ENCODE measurements at regions not wholly inside any gene's neighbourhood (a gene's known extent, or its start where the extent isn't known, plus 50 kb on each side); places are given as distances from the start of the nearest gene placed in this dataset.

DNA sequence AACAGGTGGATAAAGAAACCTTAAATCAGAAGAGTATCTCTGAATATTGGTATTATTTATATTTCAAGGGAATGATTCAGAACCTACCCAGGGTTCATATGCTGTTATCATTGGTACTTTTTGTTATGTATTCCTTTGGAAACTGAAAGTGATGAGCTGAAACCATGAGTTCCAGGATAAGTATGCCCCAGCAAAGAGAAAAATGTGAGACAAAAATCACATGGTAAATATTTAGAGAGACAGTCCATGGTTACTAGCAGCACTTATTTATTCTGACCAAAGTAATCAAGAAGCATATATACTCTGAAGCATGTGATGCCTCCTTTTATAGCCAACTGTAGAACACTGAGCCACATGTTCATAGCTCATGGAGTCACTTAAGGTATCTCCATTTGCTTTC, 277.7 kb downstream of the ARAP2 start:
- no peak for TF ChIP-seq POLR2A (IDR thresholded peaks at IDR 0.05)
- TF ChIP-seq, protein P1, sequence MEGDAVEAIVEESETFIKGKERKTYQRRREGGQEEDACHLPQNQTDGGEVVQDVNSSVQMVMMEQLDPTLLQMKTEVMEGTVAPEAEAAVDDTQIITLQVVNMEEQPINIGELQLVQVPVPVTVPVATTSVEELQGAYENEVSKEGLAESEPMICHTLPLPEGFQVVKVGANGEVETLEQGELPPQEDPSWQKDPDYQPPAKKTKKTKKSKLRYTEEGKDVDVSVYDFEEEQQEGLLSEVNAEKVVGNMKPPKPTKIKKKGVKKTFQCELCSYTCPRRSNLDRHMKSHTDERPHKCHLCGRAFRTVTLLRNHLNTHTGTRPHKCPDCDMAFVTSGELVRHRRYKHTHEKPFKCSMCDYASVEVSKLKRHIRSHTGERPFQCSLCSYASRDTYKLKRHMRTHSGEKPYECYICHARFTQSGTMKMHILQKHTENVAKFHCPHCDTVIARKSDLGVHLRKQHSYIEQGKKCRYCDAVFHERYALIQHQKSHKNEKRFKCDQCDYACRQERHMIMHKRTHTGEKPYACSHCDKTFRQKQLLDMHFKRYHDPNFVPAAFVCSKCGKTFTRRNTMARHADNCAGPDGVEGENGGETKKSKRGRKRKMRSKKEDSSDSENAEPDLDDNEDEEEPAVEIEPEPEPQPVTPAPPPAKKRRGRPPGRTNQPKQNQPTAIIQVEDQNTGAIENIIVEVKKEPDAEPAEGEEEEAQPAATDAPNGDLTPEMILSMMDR (IDR thresholded peaks at IDR 0.05) = no peak

All from right lobe of liver (tissue), 4 donors.